ENCODE measurements at regions not wholly inside any gene's neighbourhood (a gene's known extent, or its start where the extent isn't known, plus 50 kb on each side); places are given as distances from the start of the nearest gene placed in this dataset.

GRCh38 chr14:76950055-76951020 is 78.2 kb downstream of the IRF2BPL start:
- in situ Hi-C loops (cut with HindIII; ENCODE audit: low sequenced_read_pairs): loop anchor here (5.0 kb wide), 2 partner anchors 37 to 48 kb away; no protein-coding TSS in a partner anchor

- in situ Hi-C loops (cut with HindIII; ENCODE audit: low sequenced_read_pairs): no loop called here
Measured at GRCh38 chr14:76948976-76949375, 79.5 kb downstream of the IRF2BPL start.

DNA sequence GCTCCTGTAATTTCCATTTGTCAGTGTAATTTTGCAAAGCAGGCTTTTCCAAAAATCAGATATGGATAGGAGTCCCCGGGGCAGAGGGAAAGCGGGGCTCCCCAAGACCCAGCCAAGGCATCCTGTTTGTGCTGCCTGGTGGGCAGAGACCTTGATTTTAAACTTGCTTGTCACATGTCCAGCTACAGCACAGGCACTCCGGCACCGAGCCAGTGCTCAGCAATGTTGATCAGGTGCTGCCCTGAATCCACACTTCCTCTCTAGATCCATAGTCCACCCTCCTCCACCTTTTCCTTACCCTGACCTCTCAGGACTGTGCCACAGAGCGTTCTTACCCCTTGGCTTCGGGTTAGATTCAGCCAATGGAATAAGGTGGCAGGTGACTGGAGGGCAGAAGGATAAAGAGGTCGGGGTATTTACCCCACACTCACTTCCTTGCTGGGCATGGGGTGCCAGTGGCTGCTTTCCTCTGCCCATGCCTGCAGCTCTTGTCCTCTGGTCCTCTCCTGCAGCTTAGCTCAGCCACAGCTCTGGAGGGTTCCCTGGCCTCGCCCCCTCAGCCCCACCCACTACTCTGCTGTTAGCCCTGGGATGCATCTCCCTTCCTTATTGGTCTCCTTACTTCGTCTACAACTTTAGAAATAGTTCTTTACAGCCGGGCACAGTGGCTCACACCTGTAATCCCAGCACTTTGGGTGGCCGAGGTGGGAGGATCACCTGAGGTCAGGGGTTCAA is 80.1 kb downstream of the IRF2BPL start:
- in situ Hi-C loops (cut with HindIII; ENCODE audit: low sequenced_read_pairs): no loop called here

GRCh38 chr14:76947838-76948184 is 80.7 kb downstream of the IRF2BPL start:
- in situ Hi-C loops (cut with HindIII; ENCODE audit: low sequenced_read_pairs): no loop called here

DNA sequence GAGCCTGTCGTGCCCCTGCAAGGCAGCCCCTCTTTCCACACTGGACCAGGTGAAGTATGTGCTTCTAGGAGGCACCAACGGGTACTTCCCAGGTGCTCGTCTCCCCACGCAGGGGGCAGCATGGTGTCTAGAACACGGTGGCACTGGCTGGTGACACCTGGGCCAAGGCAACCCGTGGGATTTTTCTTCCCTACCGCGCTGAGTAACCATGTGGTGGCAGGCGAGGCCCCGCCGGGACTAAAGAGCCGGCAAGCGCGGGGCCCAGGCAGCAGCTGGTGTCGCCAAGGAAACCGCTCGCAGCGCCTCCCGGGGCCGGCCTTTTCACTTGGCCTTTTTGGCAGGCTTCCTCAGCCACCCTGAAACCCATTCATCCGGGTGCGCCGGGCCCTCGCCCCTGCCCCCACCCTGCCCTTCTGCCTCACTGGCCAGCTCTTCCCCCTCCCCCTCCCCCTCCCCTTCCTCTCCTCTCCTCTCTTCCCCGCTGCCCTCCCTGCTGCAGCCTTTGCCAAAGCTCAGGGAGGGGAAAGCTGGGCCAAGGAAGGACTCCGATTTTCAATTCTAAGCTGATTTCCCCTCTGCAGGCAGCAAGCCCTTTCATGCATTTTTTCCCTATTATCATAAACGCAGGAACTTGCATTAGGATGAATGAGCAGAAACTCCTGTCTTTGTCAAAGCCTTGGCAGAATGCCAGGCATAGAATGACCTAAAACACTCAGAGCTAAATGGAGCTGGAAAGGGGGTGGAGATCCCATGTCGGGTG is 81.2 kb downstream of the IRF2BPL start:
- in situ Hi-C loops (cut with HindIII; ENCODE audit: low sequenced_read_pairs): no loop called here

DNA sequence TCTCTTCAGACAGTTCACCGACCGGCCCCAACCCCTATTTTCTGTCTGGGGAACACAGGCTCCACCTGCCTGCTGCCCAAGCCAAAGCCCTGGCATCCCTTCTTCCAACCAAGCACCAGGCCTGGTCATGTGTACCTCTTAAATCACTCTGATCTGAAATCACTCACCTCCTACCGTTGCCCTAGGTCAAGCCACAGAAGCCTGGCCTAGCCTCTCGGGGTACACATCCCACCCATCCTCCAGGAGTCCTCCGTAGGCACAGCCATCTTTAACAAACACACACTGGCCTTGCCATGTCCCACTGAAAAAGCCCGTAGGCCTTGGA is 81.8 kb downstream of the IRF2BPL start:
- in situ Hi-C loops (cut with HindIII; ENCODE audit: low sequenced_read_pairs): no loop called here

- in situ Hi-C loops (cut with HindIII; ENCODE audit: low sequenced_read_pairs): no loop called here
Measured at GRCh38 chr14:76943072-76943471, 85.4 kb downstream of the IRF2BPL start.

GRCh38 chr14:76941946-76942805 is 86.3 kb downstream of the IRF2BPL start:
- in situ Hi-C loops (cut with HindIII; ENCODE audit: low sequenced_read_pairs): no loop called here

GRCh38 chr14:76941544-76941943 is 87.0 kb downstream of the IRF2BPL start:
- in situ Hi-C loops (cut with HindIII; ENCODE audit: low sequenced_read_pairs): no loop called here

DNA sequence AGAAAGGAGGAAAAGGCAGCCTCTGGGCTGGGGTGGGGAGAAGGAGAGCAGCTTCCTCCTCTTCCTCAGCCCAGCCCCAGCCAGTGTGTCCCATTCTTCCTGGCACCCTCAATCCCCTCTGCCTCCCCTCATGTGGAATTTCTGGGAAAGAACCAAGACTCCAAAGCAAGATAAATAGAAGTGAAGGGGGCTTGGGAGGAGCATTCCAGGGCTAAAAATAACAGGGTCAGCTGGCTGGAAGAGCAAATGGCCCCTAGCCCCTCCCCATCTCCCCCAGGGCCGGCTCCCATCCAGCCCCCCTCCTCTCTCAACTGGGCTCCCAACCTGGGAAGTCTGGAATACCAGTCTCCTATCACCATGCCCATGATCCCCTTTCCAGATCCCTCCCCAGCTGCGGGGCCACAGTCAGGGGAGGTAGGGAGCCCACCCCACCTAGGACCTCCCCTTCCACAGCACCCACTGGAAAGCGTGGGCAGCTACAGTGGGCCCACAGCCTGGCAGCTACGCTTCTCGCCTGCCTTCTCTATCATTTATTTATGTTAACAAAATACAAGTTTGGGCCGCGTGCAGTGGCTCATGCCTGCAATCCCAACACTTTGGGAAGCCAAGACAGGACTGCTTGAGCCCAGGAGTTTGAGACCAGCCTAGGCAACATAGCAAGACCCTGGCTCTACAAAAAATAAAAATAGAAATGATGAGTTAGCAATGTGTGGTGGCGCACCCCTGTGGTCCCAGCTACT is 88.3 kb downstream of the IRF2BPL start:
- in situ Hi-C loops (cut with HindIII; ENCODE audit: low sequenced_read_pairs): no loop called here

DNA sequence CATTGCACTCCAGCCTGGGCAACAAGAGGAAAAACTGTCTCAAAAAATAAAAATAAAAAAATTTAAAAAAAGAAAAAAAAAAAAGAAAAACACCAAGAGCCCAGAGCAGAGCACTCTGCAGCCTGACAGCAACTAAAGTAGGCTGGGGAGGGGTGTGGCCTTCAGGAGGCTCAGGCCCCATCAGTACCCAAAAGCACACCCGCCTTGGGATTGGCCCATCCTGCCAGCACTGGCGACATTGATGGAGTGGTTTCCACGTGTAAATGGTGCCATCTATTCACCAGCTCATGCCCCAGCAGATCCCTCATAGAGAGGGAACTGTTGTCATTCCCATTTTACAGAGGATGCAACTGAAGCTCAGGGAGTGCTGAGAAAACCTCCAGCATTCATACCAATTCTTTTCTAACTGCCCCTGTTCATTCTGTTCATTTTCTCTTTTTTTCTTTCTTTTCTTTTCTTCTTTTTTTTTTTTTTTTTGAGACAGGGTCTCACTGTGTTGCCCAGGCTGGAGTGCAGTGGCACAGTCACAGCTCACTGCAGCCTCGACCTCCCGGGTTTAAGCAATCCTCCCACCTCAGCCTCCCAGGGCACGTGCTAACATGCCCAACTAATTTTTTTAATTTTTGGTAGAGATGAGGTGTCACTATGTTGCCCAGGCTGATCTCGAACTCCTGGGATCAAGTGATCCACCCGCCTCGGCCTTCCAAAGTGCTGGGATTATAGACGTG is 89.3 kb downstream of the IRF2BPL start:
- in situ Hi-C loops (cut with HindIII; ENCODE audit: low sequenced_read_pairs): loop anchor here (10.0 kb wide), 1 partner anchor 106 kb away; no protein-coding TSS in a partner anchor

DNA sequence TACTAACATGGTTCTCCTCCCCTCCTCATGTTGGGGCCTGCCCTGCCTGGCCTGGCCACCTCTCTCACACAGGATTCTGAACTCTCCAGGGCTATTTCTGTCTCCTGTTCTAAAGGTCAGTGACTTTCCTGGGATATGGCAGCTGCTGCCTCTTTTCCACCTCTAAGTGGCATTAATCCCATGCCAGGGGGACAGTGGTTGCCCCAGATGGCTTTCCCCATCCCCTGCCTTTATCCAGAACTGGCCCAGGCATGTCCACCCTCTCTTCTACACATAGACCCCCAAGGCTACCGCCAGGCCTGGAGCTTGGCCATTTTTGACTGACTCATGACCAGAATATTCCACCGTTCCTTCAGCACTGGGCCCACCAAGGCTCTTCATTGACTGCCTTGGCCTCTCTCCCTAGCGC is 90.4 kb downstream of the IRF2BPL start:
- in situ Hi-C loops (cut with HindIII; ENCODE audit: low sequenced_read_pairs): loop anchor here (10.0 kb wide), 1 partner anchor 107 kb away; no protein-coding TSS in a partner anchor

GRCh38 chr14:76937181-76938091 is 91.1 kb downstream of the IRF2BPL start:
- in situ Hi-C loops (cut with HindIII; ENCODE audit: low sequenced_read_pairs): loop anchor here (10.0 kb wide), 1 partner anchor 107 kb away; no protein-coding TSS in a partner anchor

- in situ Hi-C loops (cut with HindIII; ENCODE audit: low sequenced_read_pairs): loop anchor here (10.0 kb wide), 1 partner anchor 108 kb away; no protein-coding TSS in a partner anchor
Measured at GRCh38 chr14:76936483-76936882, 92.0 kb downstream of the IRF2BPL start.

DNA sequence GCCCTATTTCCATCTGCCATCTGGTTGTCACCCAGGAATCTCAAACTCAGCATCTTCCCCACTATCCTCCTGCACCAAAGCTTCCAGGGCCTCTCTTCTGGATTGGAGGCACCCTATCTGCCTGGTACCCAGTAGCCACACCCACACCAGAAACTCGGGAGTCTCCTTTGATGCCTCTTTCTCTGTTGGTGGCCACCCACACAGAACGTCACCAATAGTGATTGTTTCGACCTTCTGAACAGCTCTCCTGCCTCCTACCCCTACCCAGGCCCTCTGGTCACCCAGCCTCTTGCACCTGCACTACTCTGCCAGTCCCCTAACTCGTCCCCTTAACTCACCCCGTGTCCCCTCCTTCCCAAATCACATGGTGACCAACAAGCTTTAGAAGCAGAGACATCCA is 95.0 kb downstream of the IRF2BPL start:
- in situ Hi-C loops (cut with HindIII; ENCODE audit: low sequenced_read_pairs): loop anchor here (10.0 kb wide), 1 partner anchor 111 kb away; no protein-coding TSS in a partner anchor

DNA sequence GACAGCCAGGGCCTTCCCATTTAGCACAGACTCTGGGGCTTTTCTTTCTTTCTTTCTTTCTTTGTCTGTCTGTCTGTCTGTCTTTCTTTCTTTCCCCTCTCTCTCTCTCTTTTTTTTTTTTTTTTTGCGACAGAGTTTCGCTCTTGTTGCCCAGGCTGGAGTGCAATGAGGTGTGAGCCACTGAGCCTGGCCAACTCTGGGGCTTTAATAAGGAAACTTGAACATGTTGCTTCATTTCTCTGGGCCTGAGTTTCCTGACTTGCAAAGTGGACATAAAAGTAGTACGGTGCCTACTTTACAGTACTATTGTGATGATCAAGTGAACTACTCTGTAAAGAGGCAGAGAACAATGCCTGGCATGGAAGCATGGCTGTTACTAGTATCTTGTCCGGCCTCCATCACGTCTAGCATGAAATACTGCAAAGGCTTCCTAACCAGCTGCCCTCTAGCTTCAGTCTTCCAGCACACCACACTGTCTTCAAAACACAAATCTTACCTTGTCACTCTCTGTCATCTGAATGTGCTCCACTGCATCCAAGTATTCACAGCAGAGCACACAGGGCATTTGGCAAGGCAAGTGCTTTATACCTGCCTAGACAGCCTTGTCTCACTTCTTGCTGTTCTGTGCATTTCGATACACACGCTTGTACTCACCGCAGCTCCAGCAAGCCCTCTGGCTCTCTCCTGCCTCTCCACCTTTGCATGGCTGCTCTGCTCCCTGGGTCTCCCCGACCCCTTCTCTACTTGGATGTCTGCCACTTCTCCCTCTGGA is 96.7 kb downstream of the IRF2BPL start:
- in situ Hi-C loops (cut with HindIII; ENCODE audit: low sequenced_read_pairs): loop anchor here (10.0 kb wide), 1 partner anchor 113 kb away; no protein-coding TSS in a partner anchor

DNA sequence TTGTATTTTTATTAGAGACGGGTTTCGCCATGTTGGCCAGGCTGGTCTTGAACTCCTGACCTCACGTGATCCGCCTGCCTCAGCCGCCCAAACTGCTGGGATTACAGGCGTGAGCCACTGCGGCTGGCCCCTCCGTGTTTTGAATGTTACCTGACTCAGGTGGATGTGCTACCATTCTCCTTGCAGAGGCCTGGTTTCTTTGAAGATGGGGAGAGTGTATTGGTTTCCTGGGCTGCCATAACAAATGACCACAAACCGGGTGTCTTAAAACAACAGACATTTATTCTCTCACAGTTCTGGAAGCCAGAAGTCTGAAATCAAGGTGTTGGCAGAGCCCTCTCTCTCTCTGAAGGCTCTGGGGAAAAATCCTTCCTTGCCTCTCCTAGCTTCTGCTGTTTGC is 98.0 kb downstream of the IRF2BPL start:
- in situ Hi-C loops (cut with HindIII; ENCODE audit: low sequenced_read_pairs): loop anchor here (10.0 kb wide), 1 partner anchor 114 kb away; no protein-coding TSS in a partner anchor

All from endothelial cell of hepatic sinusoid (primary cell).